ENCODE measurements at regions not wholly inside any gene's neighbourhood (a gene's known extent, or its start where the extent isn't known, plus 50 kb on each side); places are given as distances from the start of the nearest gene placed in this dataset.

DNA sequence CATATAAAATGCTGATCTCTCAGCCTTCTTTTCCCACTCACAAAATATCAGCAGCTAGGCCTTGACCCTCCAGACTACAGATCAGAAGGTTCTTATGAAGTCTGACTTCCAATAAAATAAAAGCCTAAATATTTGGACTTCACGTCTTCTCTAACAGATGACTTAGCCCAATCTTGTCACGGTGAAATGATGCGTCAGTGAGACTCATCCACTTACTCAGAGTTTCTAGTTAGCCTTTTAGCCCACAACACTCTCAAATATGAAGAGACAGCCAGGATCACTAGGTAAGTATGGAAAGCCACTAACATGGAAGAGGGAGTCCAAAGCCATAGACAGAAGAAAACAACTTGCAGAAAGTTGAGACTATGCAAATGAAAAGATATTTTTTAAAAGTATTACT is 601.2 kb downstream of the PYDC2 start:
- TF ChIP-seq, protein P1, sequence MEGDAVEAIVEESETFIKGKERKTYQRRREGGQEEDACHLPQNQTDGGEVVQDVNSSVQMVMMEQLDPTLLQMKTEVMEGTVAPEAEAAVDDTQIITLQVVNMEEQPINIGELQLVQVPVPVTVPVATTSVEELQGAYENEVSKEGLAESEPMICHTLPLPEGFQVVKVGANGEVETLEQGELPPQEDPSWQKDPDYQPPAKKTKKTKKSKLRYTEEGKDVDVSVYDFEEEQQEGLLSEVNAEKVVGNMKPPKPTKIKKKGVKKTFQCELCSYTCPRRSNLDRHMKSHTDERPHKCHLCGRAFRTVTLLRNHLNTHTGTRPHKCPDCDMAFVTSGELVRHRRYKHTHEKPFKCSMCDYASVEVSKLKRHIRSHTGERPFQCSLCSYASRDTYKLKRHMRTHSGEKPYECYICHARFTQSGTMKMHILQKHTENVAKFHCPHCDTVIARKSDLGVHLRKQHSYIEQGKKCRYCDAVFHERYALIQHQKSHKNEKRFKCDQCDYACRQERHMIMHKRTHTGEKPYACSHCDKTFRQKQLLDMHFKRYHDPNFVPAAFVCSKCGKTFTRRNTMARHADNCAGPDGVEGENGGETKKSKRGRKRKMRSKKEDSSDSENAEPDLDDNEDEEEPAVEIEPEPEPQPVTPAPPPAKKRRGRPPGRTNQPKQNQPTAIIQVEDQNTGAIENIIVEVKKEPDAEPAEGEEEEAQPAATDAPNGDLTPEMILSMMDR (IDR thresholded peaks at IDR 0.05), result no peak
- no peak for TF ChIP-seq POLR2A (IDR thresholded peaks at IDR 0.05)
